HL-60 (cell line): ENCODE measurements at regions not wholly inside any gene's neighbourhood (a gene's known extent, or its start where the extent isn't known, plus 50 kb on each side); places are given as distances from the start of the nearest gene placed in this dataset.

Experiments used
- DNase-seq, 2 experiments: peaks; one replicate each; pipeline ENCODE4 v3.0.0-alpha.2; 2010 to 2020; ENCODE audit warnings: low read depth in 1 of 2, low spot score in 1 of 2
- H3K27ac ChIP-seq: fragments of 250-450 bp; sonication (Bioruptor Pico); replicated peaks from 2 replicates; pipeline ENCODE4 v1.5.1; 2020; ENCODE audit warnings: mild to moderate bottlenecking, moderate library complexity
- H3K27me3 ChIP-seq: fragments of 250-450 bp; sonication (Bioruptor Pico); 2 replicates; pipeline ENCODE4 v1.5.1; 2021; ENCODE audit warnings: mild to moderate bottlenecking, moderate library complexity; ENCODE audit not compliant: insufficient read depth, poor library complexity, severe bottlenecking
- H3K4me3 ChIP-seq: replicated peaks from 2 replicates; pipeline ENCODE4 v1.5.1; 2011; ENCODE audit warnings: mild to moderate bottlenecking, control low read depth, low read length; ENCODE audit not compliant: insufficient read depth
- GABPA ChIP-seq: IDR thresholded peaks from 2 replicates; pipeline ENCODE4 v1.6.1; 2012; ENCODE audit warnings: low read depth
- POLR2AphosphoS5 ChIP-seq: IDR thresholded peaks from 2 replicates; pipeline ENCODE4 v1.6.1; 2012; ENCODE audit warnings: low read depth
- SPI1 ChIP-seq: IDR thresholded peaks from 2 replicates; pipeline ENCODE4 v1.6.1; 2012; ENCODE audit warnings: low read depth, mild to moderate bottlenecking, borderline replicate concordance
- TF ChIP-seq, protein P1 (sequence below): IDR thresholded peaks from one replicate; pipeline ENCODE4 v1.5.1; 2011; ENCODE audit warnings: low read length, control low read depth, inconsistent platforms; ENCODE audit not compliant: insufficient read depth
- TF ChIP-seq, protein P2 (sequence below): IDR thresholded peaks from 2 replicates; pipeline ENCODE4 v1.6.1; 2012; ENCODE audit warnings: low read depth; ENCODE audit not compliant: insufficient replicate concordance

DNA sequence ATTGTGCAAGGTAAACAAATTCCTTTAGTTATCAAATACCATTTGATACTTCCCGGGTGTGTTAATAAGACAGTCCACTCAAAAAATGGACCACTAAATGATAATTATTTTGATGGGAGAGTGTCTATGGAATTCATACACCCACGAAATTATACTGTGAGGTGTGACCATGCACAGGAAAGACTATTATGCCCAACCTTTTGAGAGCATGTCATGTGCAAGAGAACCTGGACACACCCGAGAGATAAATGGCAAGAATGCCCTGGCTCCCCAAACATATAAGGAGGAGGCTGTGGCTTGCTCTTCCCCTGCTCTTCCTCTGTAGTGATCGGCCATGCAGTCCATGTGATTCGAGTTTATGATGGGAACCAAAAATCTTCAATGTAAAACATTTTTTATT lies 119.5 kb upstream of the BCL2L14 start:
- DNase-seq, result no peak
- H3K27ac ChIP-seq, result no peak overlapping the region
- H3K27me3 ChIP-seq, result no peaks in the 10 kb centered on the region
- no peak for TF ChIP-seq POLR2AphosphoS5
- TF ChIP-seq SPI1, result no peak
- TF ChIP-seq, protein P1, sequence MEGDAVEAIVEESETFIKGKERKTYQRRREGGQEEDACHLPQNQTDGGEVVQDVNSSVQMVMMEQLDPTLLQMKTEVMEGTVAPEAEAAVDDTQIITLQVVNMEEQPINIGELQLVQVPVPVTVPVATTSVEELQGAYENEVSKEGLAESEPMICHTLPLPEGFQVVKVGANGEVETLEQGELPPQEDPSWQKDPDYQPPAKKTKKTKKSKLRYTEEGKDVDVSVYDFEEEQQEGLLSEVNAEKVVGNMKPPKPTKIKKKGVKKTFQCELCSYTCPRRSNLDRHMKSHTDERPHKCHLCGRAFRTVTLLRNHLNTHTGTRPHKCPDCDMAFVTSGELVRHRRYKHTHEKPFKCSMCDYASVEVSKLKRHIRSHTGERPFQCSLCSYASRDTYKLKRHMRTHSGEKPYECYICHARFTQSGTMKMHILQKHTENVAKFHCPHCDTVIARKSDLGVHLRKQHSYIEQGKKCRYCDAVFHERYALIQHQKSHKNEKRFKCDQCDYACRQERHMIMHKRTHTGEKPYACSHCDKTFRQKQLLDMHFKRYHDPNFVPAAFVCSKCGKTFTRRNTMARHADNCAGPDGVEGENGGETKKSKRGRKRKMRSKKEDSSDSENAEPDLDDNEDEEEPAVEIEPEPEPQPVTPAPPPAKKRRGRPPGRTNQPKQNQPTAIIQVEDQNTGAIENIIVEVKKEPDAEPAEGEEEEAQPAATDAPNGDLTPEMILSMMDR, result no peak
- TF ChIP-seq GABPA, result no peak
- TF ChIP-seq, protein P2, sequence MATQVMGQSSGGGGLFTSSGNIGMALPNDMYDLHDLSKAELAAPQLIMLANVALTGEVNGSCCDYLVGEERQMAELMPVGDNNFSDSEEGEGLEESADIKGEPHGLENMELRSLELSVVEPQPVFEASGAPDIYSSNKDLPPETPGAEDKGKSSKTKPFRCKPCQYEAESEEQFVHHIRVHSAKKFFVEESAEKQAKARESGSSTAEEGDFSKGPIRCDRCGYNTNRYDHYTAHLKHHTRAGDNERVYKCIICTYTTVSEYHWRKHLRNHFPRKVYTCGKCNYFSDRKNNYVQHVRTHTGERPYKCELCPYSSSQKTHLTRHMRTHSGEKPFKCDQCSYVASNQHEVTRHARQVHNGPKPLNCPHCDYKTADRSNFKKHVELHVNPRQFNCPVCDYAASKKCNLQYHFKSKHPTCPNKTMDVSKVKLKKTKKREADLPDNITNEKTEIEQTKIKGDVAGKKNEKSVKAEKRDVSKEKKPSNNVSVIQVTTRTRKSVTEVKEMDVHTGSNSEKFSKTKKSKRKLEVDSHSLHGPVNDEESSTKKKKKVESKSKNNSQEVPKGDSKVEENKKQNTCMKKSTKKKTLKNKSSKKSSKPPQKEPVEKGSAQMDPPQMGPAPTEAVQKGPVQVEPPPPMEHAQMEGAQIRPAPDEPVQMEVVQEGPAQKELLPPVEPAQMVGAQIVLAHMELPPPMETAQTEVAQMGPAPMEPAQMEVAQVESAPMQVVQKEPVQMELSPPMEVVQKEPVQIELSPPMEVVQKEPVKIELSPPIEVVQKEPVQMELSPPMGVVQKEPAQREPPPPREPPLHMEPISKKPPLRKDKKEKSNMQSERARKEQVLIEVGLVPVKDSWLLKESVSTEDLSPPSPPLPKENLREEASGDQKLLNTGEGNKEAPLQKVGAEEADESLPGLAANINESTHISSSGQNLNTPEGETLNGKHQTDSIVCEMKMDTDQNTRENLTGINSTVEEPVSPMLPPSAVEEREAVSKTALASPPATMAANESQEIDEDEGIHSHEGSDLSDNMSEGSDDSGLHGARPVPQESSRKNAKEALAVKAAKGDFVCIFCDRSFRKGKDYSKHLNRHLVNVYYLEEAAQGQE, result no peak
- no peak overlapping the region for H3K4me3 ChIP-seq

DNA sequence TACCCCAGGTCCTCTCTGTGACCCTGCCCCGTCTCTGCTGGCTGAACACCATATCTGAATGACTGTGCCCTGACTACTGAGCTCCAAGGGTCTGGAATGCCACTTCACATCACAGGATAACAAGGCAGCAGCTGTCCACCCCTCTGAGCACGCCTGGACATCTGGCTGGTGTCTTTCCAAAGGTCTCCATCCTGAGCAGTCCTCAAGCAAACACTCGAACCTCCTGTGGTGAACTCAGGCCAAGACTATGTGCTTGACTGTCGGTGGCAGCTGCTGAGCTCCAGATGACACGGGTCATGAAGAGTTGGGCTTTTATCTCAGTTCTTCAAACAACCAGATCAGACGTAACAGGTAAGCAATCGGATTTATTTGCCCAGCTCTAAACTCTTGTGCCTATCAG lies 117.2 kb upstream of the BCL2L14 start:
- Histone ChIP-seq H3K4me3 (no peak overlapping the region), H3K27ac (no peak overlapping the region), H3K27me3 (no peaks in the 10 kb centered on the region)
- TF ChIP-seq, protein P1, result no peak
- TF ChIP-seq SPI1, result no peak
- TF ChIP-seq, protein P2, result no peak
- TF ChIP-seq POLR2AphosphoS5, result no peak
- TF ChIP-seq GABPA, result no peak
- no peak for DNase-seq

DNA sequence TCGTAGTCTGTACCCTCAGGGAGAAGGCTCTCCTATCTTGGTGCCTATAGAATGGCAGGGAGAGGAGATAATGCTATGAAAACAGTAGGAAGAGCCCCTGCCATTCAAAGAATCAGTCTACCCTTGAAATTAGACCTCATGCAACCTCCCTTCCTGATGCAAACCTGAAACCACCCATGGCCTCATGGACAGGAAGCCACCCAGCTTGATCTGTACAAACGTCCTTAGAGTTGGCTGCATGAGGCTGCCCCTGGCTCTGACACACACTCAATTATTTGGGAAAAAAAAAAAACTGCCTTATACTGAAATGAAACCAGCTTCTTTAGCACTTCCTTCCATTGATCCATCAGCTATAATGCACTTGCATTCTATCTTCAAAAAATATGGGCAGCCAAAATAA lies 116.6 kb upstream of the BCL2L14 start:
- Histone ChIP-seq H3K27ac (no peak overlapping the region), H3K27me3 (no peaks in the 10 kb centered on the region), H3K4me3 (no peak overlapping the region)
- TF ChIP-seq SPI1 (no peak), POLR2AphosphoS5 (no peak), GABPA (no peak)
- TF ChIP-seq, protein P2, result no peak
- TF ChIP-seq, protein P1, result no peak
- DNase-seq, result no peak
